HG03159 (cell line): ENCODE measurements at regions not wholly inside any gene's neighbourhood (a gene's known extent, or its start where the extent isn't known, plus 50 kb on each side); places are given as distances from the start of the nearest gene placed in this dataset.
"Not testable (repeated sequence)": the region's sequence is repeated elsewhere in the genome, so short reads cannot be mapped to it uniquely, and the experiment has no call there.

Experiments used
- ATAC-seq: cut with Tn5 transposase; IDR thresholded peaks from one replicate; pipeline ENCODE4 v1.9.1; 2021; ENCODE audit warnings: mild to moderate bottlenecking, moderate library complexity; ENCODE audit not compliant: unreplicated experiment

DNA sequence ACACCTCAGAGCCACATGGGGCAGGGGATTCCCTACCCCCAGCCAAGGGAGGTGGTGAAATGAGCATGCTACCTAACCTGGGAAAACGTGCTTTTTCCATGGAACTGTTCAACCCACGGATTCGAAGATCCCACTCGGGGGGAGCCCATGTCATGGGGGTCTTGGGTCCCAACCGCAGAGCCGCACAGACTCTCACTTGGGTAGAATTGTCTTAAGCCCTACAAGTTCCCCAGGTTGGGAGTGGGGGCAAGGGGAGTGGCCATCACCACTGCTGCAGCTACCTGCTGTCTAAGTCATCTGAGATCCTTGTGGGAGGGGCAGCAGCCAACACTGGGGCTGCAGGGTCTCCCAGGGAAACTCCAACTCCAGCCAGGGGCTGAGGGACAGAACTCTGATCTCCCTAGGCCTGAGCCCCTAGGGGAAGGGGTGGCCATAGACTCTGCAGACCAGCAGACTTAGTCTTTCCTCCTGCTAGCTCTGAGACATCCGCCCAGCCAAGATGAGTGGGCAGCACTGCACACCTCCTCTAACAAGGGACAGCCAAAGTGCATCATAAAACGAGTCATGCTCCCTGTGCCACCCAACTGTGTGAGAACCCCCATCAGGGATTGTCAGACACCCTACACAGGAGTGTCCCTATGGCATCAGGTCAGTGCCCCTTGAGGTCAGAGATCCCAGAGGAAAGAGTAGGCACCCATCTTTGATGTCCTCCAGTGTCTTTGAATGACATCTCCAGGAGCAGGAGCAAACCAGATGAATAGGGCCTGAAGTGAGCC is 610.4 kb upstream of the SLITRK6 start:
- ATAC-seq, result no peak

DNA sequence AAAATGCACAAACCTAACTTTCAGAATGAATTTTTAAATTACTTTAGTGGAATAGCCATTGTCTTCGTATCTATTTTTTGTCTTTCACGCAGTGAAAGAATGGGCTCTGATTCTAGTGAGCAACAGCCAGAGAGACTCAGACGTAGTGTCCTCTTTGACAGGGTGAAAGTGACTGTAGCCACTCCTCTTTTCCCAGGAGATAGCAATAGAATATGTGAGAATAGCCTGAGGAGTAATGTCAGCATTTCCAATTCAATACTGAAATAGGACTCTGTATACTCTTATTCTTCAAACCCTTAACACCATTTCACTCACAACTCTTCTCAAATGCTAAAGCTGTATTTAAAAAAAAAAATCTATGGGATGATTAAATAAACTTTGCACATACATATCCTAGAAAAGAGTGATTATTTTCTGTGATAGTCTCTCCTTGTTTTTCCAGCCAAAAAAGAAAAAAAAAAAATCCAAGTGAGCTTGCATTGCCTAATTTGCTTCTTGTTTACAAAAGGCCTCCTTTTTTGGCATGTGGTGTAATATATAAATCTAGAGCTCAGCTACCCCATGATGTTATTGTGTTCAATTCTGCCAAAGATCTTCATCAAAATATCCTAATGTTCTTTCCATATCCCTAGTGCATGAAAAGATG is 626.1 kb upstream of the SLITRK6 start:
- no peak for ATAC-seq

- ATAC-seq, result no peak
Measured at GRCh38 chr13:86426437-86426836, 627.2 kb upstream of the SLITRK6 start.

- no peak for ATAC-seq
Measured at GRCh38 chr13:86429756-86430155, 630.5 kb upstream of the SLITRK6 start.

DNA sequence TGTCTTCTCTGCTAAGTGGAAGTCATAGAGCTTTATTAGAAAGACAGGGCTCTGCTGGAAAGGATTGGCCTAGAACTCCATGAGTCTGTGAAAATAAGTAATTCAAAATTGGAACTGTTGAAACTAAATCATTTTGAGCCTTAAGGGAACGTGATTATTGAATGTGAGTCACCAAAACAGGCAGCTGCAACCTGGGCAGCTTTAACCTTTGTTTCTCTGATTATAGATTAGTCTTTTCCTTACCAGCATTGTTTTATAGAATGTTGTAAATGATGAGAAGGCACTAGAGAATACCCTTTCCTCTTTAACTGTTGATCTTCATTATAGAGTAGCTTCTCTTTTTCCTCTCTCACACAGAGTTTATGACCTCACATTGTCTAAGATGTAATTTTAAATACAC is 638.8 kb upstream of the SLITRK6 start:
- ATAC-seq, result no peak

- no peak for ATAC-seq
Measured at GRCh38 chr13:86445206-86445605, 646.0 kb upstream of the SLITRK6 start.

DNA sequence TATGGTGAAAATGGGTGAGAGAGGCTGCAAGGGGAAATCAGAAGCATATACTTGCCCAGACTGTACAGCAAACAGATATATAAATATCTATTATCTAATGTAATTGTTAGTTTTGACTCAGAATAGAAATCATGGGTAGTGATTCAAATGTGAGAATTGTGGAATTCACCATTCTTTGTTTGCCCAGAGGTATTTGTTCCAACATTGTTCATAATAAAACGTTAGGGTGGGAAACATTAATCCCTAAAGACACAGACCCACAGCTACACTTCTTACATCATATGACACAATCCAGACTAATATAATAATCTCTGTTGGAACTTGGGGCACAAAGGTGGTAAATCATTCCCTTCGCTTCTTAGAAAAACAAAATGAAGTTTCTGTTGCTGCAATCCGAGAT is 646.5 kb upstream of the SLITRK6 start:
- no peak for ATAC-seq

- ATAC-seq, result no peak
Measured at GRCh38 chr13:86446311-86446710, 647.1 kb upstream of the SLITRK6 start.

DNA sequence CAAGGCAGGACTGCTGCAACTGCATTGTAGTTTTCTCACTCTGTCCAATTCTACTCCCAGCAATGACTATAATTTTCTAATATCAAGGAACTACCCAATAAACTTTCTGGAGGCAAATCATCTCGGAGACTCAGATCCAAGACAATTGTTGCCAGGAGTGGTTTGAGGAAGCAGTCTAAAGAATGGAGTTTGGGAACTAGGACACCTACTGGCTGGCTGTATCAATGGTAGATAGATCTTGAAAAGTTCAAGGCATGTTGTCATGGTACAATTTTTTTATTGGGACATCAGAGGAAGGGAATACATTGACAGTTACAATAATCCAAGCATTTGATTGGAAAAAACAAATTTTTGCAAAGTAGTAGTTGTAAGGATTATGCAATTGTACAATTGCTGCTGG is 648.3 kb upstream of the SLITRK6 start:
- ATAC-seq, result no peak

- ATAC-seq, result no peak
Measured at GRCh38 chr13:86462011-86462410, 662.8 kb upstream of the SLITRK6 start.

DNA sequence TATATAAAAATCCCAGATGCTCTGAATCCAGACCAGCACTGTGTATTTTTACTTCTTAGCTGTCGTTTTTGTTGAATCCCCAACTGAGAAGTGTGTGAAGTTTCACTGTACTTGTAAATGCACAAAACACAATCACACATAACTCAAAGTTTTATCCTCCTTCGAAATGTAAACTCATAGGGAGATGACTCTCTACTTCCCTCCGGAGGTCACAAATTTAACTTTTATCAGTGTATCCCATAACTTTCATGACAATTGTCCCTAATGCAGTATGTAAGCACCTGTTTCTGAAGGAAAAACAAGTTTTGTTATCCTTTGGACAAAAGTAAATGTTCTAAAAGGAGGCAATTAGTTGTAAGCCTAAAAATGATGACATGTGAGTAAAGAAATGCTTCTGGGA is 665.0 kb upstream of the SLITRK6 start:
- ATAC-seq, result no peak

GRCh38 chr13:86474971-86475370 is 675.8 kb upstream of the SLITRK6 start:
- ATAC-seq, result no peak

DNA sequence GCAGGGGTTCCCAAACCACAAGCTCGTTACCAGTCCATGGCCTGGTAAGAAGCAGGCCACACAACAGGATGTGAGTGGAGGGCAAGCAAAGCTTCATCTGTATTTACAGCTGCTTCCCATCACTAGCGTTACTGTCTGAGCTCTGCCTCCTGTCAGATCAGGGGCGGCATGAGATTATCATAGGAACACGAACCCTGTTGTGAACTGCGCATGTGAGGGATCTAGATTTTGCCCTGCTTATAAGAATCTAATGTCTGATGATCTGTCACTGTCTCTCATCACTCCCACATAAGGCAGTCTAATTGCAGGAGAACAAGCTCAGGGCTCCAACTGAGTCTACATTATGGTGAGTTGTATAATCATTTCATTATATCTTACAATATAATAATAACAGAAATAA is 677.4 kb upstream of the SLITRK6 start:
- no peak for ATAC-seq

GRCh38 chr13:86486582-86486981 is 687.4 kb upstream of the SLITRK6 start:
- ATAC-seq, result no peak

GRCh38 chr13:86491121-86491520 is 691.9 kb upstream of the SLITRK6 start:
- no peak for ATAC-seq

DNA sequence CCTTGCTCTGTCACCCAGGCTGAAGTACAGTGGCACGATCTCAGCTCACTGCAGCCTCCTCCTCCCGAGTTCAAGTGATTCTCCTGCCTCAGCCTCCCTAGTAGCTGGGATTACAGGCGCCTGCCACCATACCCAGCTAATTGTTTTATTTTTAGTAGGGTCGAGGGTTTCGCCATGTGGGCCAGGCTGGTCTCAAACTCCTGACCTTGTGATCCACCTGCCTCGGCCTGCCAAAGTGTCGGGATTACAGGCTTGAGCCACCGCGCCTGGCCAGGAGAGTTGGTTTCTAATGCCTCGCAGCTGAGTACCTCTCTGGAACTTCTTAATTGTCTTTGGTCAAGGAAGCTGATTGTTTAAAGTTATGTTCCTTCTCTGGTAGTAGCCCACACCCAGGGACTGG is 702.7 kb upstream of the SLITRK6 start:
- not testable (repeated sequence) for ATAC-seq

DNA sequence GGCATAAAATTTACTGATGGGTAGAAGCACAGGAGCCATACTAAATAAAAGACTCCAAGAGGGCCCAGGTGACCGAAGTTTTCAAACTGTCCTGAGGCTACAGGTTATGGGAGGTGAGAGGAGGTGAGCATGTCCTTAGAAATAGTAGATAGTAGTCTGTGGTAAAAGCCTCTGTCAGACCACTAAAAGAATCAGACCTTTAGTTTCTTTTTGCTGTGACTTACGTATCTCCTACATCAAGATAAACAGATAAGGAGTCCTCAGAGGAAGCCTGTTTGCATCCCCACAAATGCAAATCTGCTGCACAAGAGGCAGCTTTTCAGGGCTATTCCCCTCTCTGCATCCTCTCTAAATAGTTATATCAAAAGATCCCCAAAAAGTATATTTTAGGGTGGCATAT is 711.6 kb upstream of the SLITRK6 start:
- no peak for ATAC-seq

DNA sequence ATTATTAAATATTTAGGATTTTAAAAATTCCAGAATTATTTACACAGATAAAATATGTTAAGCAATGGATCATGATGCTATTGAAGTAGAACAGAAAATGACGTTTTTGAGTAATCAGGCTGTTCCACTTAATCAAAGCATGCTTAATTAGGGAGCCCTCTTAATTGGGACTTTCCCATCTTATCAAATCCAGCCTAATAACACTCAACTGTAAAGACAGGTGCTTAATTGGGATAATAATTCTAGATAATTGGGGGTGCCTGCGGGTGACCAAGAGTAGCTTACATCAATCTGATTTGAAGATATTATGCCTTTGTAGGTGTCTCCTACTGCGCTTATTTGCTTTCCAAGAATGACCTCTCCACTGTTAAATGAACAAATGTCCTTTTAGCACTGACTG is 742.2 kb upstream of the SLITRK6 start:
- no peak for ATAC-seq

DNA sequence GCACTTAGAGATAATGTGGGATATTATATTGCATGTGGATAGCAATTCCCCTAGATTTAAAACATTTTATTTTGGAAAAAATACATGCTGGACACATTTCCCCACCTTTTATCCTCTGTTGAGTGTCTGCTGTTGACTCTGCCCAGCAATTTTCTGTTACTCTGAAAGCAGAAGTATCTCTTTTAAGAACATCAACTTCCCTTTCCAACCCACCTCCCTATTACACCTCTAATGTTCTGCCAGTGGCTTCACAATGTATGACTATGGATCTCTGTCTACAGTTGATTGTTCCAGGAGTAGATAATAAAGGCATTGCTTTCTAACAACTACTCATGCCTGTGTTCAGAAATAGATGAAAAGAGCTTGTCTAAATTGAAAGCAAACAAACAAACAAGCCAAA is 754.8 kb upstream of the SLITRK6 start:
- ATAC-seq, result no peak

DNA sequence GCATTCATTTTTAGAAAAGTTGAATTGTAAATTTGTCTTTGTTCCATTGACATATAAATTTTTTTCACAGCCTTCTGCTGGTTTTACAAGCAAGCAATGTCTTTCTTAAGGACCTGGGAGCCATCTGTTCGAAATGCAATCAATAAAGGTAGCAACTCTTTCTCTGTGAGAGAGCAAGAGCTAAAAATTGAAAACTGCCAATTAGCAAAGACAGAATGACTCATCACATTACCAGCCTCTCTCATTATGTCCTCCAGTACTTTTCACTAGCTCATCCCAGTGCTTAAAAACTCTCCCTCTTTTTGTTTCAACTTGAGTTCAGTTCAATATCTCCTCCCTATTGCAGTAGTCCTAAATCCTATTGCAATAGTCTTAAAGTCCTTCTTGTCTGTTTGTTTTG is 760.7 kb upstream of the SLITRK6 start:
- no peak for ATAC-seq

DNA sequence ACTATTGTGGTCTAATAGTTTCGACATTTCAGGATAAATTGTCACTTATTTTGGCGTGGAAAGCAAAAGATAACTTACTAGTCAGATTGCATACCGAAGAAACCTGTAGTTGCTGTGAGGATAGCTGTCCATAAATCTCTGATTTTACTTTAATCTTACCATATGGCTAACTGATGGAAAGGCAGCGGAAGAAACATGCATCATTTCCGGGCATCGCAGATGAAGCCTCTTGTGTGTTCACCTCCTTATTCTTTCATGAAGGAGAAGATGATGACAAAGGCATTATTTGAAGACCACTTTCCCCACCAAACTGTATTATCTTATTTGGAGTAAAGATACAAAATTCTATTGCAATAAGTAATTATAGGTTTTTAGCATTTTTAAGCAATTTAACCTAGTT is 763.6 kb upstream of the SLITRK6 start:
- no peak for ATAC-seq

DNA sequence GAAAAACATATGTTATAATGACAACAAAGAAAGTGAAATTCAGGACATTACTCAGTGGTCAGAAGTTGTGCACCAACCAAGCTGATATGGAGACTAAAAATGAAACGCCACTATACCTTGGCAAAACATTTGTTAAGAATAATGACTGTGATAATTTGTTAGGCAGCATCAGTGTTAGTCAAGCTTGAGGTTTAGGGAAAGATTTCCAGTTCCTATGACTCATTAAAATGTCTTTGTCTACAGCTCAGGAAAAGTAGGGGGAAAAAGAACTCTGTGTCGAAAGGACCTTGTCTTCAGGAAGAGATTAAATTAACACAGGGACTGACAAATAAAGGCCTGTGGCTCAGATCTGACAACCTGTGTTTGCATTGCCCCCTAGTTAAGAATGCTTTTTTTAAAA is 764.1 kb upstream of the SLITRK6 start:
- ATAC-seq, result no peak

GRCh38 chr13:86567119-86567518 is 767.9 kb upstream of the SLITRK6 start:
- ATAC-seq, result no peak
